NCI-H1048 (cell line): ENCODE measurements at regions not wholly inside any gene's neighbourhood (a gene's known extent, or its start where the extent isn't known, plus 50 kb on each side); places are given as distances from the start of the nearest gene placed in this dataset.

Experiments
- DNase-seq: peaks from one replicate; lab custom pipeline; 2025; lab: John Stamatoyannopoulos, UW

DNA sequence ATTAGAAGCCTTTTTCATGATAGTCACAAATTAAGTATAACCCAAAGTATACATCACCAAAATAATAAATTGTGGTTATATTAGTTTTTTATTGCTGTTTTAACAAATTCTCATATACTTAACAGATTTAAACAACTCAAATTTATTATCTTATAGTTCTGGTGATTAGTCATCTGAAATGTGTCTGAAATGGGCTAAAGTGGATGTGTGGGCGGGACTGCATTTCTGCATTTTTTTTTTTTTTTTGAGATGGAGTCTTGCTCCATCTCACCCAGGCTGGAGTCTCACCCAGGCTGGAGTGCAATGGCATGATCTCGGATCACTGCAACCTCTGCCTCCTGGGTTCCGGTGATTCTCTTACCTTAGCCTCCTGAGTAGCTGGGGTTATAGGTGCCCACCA is 891.5 kb upstream of the CELF2 start:
- DNase-seq = no peak

DNA sequence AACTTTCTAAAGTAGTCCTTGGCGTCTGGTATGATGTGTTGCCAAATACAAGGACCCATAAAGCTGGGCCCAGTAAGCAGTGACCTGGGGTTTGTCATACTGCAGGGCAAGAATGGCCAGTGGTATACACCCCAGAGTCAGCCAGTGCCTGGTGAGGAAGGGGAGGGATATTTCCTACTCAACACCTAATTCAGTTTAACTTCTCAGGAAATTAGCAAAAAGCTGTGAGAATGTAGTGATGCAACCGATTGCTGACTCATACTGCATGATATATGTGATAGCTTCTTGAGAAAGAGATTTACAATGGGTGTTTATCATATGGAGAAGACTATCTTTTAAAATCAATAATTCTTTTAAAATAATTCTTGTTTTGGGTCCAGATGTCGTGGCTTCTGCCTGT is 889.3 kb upstream of the CELF2 start:
- no peak for DNase-seq

DNA sequence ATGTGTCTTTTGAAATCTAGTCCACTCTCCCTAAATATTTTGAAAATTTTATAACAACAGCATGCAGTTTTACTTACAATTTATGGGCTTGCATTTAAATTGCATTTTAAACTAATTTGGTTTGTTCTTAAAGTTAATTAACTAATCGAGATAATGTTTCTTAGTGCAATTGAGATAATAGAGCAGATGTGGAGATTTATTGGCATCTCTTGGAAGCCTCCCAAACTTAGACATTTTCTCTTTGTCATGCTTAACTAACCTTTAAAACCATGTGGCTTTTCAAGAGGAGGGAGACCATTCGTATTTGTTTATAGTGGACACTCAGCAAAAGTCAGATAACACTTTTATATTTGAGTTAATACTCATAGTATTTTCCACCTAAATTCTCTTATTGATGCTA is 887.0 kb upstream of the CELF2 start:
- DNase-seq = no peak

DNA sequence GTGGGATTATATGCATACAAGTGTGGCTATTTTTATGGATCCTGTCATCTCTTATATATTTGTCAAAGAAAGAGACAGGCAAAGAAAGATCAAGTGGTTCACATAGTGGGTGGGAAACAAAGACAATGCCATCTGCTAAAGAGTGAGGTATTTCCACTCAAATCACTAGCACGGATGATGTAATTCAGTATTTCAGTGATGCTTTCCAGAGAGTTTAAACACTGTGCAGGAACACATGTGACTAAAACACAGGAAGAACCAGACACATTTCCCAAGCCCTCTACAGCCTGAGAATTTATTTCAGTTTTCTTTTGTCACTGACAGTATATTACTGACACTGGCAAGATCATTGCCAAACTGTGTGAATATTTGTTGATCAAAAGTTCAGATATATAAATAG is 885.7 kb upstream of the CELF2 start:
- DNase-seq = no peak

DNA sequence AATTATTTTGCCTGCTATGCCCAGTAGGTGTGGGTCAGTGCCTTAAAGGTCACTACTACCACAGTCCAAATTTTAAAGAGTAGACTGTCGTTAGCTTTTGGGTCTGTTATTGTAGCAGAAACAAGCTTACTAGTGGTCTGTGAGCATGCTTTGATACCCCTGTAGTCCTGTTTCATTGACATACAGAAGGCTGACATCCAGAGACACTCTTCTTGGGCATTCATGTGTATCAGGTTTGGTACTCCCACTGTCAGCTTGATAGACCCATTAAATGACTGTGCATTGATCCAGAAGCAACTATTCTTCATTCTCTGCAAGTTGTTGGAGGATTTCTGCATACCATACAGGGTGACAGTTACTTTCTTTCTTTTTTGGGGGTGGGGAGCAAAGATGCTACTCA is 884.4 kb upstream of the CELF2 start:
- no peak for DNase-seq

DNA sequence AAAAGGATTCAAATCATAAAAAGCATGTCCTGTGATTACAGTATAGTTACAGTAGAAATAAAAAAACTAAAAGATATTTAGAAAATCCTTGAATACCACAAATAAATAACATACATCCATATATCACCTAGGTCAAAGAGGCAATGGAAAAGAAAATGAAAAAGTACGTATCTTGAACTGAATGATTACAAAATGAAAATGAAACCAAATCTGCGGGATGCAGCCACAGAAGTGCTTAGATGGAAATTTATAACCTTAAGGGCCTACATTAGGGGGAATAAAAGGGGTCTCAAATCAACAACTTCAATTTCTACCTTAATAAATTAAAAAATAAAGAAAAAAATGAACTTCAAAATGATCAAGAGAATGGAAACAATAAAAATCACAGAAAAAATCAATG is 879.0 kb upstream of the CELF2 start:
- no peak for DNase-seq

DNA sequence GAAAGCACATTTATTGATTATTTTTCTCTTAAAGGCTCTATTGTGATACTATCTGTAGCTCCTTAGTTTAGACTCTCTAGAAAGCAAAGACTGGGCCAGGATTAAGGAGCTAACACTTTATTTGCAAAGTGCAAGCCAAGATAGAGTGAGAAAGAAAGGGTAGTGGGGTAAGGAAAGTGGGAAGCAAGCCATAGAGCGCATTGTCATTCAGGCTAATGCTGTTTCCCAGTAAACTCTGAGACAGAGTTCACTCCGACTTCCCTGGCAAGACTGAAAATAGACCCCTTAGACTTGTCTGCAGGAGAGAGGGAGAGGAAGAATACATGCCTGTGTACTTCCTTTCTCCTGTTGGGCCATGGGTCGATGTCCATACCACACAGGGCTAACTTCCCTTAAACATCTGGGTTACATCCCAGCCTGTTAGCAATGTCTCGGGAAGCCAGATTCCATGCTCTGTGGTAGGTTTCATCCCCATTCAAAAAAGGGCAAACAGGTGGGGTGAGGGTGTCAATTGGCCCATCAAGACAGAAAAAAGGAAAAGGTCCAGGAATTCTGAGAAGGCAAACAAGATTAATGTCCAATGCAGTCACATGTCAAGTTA is 875.8 kb upstream of the CELF2 start:
- no peak for DNase-seq

DNA sequence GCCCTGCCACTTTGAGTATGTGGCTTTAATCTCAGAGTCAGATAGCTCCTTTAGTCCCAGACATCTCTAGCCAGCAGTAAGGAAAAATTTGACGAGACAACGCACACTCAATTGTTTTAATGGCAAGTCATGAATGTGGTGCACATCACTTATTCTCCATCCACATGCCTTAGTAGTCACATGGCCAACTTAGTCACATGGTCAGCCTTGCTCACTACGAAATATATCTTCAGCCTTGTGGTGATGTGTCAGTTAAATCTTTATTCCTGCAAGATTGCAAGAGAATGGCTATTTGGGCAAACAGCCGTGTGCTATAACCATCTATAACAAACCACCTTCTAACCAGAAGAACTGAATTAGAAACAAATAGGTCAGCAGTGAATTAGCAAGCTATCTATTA is 871.1 kb upstream of the CELF2 start:
- DNase-seq = no peak

DNA sequence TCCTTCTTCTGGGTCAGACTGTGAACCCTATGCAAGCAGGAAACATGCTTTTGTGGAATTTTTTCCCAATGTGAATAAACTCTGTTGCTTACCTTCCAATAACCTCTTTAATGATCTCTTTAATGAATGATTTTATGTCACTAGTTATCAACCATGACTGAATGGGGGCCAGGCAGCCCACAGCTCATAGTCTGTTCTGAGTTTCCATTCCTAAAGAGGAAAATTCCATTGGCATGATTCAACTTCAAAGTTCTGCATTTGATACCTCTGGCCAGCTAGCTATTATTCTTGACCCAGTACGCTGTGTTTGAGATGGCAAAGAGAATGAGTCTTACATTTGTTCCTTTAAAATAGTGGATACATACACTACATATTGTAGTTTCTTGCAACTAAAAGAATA is 867.8 kb upstream of the CELF2 start:
- no peak for DNase-seq

DNA sequence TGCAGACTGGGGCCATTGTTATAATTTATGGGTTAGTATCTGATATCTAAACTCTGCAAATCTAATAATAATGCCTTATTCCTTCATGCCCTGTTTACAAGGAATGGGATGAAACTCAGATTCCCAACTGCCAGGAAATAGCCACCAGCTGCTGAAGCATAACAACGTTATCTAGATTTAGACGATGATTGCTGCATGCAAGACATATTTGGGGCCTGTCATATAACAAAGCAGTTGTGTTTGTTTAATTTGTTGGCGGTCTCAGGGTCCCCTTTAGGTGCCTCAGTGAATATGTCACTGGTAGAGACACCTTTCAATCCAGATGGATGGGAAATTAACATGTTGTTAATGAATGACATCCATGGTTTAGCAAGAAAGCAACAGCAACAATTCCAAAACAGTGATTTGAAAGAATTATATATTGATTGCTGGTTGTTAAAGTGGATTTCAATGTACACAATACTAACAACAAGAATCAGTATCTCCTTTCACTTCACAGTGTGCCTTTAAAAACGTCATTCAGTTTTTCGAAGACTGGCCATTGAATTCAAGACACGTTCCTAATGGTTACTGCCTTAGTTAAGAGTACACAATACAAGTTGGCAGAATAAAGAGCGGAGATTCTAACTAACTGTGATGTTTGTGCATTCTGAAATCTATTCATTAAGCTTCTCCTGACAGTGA is 860.6 kb upstream of the CELF2 start:
- DNase-seq = no peak

DNA sequence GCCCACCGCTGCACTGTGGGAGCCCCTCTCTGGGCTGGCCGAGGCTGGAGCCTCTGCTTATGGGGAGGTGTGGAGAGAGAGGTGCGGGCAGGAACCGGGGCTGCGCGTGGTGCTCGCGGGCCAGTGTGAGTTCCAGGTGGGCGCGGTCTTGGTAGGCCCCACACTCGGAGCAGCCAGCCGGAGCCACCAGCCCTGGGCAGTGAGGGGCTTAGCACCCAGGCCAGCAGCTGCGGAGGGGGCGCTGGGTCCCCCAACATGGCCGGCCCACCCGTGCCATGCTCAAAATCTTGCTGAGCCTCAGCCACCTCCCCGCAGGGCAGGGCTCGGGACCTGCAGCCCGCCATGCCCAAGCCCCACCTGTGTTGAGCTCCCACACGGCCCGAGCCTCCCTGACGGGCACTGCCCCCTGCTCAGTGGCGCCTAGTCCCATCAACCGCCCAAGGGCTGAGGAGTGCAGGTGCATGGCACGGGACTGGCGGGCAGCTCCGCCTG is 856.8 kb upstream of the CELF2 start:
- DNase-seq = no peak

DNA sequence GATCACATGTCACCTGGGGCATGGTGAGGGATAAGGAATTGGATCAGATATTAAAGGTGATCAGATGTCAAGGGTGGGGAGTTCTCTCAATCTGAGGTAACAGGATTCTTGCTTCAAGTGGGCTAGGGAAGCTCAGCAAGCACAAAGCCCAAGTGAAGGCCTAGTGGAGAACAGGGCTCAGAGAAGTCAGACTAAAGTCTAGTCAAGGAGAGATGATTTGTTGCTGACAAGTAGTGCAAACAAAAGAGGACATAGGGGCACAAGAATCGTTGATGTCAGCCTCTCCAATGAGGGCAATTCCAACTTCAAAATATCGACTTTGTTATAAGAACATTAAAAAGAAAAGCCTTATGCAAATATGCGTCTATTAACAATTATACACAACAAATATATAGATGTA is 852.8 kb upstream of the CELF2 start:
- no peak for DNase-seq

DNA sequence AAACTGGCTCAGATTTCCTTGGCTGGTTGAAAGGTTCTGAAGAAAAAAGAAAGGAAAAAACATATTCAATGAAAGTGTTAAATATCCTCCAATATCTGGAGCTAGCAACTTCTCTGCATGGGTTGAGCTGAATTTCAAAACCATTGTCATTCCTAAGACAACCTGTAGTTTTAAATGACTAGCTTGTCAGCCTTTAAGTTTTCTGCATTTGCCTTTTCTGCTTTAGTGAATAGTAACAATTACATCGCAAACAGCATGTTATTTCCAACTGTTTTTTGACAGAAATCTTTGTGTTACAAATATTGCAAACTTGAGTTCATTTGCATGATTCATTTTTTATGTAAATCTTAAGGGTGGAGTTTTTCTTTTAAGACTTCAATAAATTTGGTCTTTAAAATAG is 852.3 kb upstream of the CELF2 start:
- no peak for DNase-seq

DNA sequence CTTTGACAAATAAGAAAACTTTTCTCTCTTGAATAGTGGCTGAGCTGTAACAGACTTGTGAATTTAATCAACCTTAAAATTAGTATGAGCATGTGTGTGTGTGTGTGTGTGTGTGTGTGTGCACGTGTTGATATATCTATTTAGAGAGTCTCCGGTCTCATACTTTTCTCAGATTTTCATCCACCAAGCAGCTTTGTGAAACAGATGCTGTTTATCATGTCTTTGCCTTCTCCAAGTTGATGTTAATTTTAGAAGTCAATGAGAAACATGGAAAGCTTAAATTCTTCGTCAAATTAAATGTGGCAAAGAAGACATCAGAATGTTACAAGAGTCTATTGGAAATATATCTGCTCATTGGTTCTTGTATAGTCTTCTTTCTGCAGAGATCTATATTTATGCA is 839.2 kb upstream of the CELF2 start:
- no peak for DNase-seq

DNA sequence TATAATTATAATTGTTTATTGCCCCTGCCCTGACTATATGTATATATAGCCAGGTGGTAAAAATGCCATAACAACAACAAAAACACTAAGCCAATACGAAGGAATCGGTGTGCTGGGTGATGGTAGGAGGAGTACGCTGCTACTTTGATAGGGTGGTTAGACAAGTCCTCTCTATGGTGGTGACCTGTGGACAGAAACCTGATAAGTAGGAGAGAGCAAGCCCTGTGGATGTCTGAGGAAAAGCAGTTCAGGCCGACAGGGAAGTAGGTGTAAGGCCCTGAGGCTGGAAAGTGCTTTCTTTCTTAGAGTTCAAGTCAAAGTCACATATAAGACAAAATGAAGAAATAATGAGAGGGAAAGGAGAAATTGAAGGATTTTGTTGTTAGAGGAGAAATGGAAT is 823.8 kb upstream of the CELF2 start:
- DNase-seq = no peak

DNA sequence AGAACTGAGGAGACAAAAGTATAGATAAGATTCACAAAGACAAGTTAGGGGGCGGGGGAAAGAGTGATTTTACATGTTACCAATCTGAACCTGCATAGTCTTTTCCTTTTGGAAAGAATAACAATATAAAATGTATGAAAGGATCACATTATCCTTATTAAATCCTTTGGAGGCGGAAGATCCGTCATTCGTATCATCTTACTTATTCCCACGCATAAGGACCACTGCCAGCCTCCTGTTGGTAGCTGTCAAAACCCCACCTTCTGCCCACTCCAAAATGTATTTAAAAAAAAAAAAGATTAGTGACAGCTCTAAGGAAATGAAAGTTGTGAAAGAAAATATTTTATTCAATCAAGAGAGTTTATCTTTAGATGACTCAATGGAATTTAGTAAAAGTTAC is 821.0 kb upstream of the CELF2 start:
- no peak for DNase-seq

DNA sequence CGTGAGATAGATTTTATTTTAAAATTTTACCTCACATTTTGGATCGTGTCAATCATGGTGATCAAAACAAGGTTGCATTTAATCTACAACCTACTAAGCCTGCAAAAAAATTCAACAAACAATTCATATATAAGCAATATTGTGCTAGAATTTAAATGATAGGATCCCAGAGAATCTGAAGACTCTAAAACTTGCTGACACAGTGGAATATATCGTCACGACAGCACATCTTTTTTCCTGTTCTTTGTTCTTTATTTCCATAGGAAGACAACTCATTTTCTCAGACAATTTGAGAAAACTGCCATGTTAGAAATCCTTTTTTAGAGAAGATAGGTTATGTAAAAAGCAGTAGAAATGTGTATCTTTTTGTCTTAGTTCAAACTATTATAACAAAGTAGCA is 820.2 kb upstream of the CELF2 start:
- no peak for DNase-seq

DNA sequence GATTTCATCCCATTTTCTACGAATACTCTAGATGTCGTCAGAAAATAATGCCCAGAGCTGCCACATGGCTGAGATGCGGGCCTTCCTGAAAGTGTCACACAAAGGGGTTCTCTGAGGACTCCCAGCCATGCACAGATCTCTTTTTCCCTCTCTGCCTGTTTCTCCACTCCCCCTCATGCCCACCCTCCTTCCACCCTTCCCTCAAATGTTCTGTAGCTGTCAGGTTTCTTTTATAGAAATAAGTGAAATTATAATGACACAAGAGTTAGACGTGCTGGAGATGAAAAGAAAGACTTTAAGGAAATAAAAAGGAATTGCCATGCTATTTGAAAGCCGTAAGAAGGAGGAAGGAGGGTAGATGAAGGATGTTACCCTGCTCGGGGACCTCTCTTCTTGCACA is 819.3 kb upstream of the CELF2 start:
- DNase-seq = no peak

DNA sequence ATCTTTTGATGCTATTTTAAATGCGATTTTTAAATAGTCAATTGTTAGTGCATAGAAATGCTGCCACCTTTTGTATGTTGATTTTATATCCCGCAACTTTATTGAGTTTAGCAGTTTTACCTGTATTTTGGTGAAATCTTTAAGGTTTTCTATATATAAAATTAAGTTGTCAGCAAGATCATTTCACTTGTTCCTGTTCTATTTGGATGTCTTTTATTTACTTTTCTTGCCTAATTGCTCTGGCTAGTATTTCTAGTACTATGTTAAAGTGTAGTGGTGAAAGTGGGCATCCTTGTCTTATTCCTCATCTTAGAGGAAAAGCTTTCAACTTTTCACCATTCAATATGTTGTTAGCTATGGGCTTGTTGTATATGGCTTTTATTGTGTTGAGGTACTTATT is 813.3 kb upstream of the CELF2 start:
- no peak for DNase-seq

DNA sequence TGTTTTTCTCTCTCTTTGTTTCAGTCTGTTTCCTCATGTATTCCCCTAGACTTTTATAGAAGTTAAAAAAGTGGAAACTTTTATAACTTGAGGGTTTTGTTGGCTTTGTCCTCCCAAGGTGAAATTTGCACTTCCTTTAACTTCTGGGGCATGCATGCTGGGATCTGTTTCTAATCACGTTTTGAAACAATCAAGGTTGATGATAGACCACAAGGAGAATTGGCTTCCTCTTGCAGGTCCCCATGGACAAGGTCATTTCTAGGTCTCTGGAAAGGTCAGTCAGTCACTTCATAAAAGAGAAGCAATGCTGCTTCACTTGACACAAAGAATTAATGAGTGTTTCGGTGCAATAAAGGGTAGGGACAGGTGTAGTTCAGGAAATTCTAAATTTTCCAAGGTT is 811.8 kb upstream of the CELF2 start:
- DNase-seq = no peak

DNA sequence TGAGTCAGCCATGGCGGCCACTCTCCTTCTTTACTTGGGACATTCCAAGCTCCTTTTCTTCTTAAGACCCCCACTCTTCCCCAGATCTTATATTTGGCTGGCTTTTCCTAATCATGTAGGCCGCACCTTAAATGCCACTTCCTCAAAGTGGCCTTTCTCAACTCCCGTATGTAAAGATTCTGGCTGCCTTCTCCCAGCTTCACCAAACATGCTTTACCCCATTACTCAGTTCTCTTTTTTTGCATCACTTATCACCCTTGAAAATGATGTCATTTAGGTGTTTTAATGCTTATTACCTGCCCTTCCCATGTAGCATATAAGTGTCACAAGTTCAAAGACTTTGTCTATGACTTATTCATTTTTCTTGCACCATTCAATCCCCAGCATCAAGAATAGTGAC is 810.1 kb upstream of the CELF2 start:
- DNase-seq = no peak

DNA sequence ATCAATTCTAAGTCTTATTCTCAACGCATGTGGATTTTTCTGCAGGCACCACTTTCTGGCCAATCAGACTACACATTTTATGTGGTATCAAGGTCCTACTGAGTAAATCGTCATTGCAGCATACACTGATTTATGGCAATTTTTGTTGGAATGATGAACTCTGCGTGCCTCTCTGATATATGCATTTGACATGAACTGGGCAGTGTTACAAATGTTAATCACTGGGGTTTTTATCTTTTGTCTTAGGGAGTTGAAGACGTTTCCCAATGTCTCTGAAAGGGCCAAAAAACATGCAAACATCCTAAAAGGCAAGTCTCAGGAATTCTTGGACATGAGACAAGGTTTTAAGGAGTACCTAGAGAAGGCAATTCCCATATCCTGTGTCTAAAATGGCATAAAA is 809.5 kb upstream of the CELF2 start:
- DNase-seq = no peak

DNA sequence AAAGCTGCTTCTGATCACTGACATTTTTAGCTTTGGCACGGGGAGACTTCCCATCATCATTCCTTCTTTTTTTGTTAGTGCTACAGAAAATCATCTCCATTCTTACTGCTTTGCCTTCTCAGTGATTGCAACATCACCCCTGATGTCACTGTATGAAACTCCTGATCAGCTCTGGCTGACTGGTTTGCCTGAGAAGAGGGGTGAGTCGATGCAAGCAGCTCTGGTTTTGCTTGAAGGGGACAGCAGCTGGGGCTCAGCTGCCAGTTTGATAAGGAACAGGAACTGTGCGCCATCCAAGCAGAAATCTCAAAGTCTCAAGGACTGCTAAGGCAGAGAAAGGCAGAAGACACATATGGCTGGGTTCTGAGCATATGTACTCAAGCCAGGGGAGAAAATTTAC is 808.5 kb upstream of the CELF2 start:
- DNase-seq = no peak

DNA sequence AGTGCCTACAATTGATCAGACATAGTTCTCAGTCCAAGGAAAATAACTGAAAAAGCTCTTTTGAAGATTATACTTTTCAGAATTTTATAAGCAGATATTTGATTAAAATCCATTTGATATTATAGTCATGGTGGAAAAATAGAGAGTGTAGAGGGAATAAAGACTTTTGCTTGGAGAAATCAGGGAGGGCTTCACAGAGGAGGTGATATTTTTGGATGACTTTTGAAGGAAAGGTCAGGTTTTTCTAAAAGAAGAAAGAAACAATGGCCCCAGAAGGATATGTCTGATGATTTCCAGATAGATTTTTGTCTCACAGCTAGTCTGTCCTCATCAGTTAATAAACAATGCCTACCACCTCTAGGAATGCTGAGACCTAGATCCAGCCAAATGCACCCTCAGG is 806.3 kb upstream of the CELF2 start:
- no peak for DNase-seq
